K562 (cell line): ENCODE measurements at regions not wholly inside any gene's neighbourhood (a gene's known extent, or its start where the extent isn't known, plus 50 kb on each side); places are given as distances from the start of the nearest gene placed in this dataset.

Experiments
- ATAC-seq: fragments of 200-7000 bp; cut with Tn5 transposase; 3 replicates; pipeline ENCODE4 v1.9.1; 2020; ENCODE audit warnings: moderate library complexity
- BruUV-seq: library from RNA; stranded (reverse); fragments of 400-500 nt; replicated peaks from 2 replicates; lab custom pipeline; 2021; lab: Mats Ljungman, UMichigan
- CTCF ChIA-PET: fragments of 300-600 bp; formaldehyde crosslinking; extraction: SDS; loops from one replicate; lab custom pipeline; 2021; ENCODE audit warnings: low intra/inter-chr PET ratio; lab: Yijun Ruan, JAX
- POLR2A ChIA-PET: fragments of 300-600, 350-650 bp; sonication (Branson Sonifier 250); formaldehyde crosslinking; extraction: SDS; loops from one replicate; lab custom pipeline; 2021; ENCODE audit warnings: antibody characterized with exemption, inconsistent platforms; lab: Yijun Ruan, JAX
- DNase-seq, 4 experiments: peaks; one replicate each; pipeline versions ENCODE4 v3.0.0 to v3.0.0-alpha.2; 2011 to 2018; ENCODE audit warnings: low spot score in 3 of 4, mixed read lengths in 3 of 4; ENCODE audit errors: extremely low read depth in 1 of 4
- FAIRE-seq: peaks from 2 replicates; lab custom pipeline; 2011; peaks lifted over from hg19 to GRCh38; lab: Jason Lieb, UNC
- H2AFZ ChIP-seq: 2 replicates; pipeline ENCODE4 v1.6.0; 2011; ENCODE audit warnings: low read depth, low read length, control low read depth, inconsistent platforms
- H3K27ac ChIP-seq: fragments of 200-600 bp; 3 replicates; pipeline ENCODE4 v1.8.0; 2011; ENCODE audit warnings: low read depth, mild to moderate bottlenecking, control low read depth, inconsistent platforms, low read length, moderate library complexity, mixed read lengths; ENCODE audit errors: extremely low read depth
- H3K27me3 ChIP-seq, 2 experiments: fragments of 300-600 bp in 1 of 2; 2 replicates in 1 of 2; 3 replicates in 1 of 2; pipeline versions ENCODE4 v1.6.0 to v1.8.0; 2011; ENCODE audit warnings: inconsistent platforms in 2 of 2, low read length in 2 of 2, mild to moderate bottlenecking in 1 of 2, mixed read lengths in 1 of 2, moderate library complexity in 1 of 2; ENCODE audit not compliant: control insufficient read depth in 2 of 2, insufficient read depth in 2 of 2
- H3K36me3 ChIP-seq: fragments of 300-600 bp; 3 replicates; pipeline ENCODE4 v1.8.0; 2011; ENCODE audit warnings: mild to moderate bottlenecking, low read length, inconsistent platforms; ENCODE audit not compliant: control insufficient read depth, insufficient read depth
- H3K4me1 ChIP-seq, 2 experiments: fragments of 200-600 bp in 1 of 2; replicated peaks in 1 of 2; 2 replicates in 1 of 2; 3 replicates in 1 of 2; pipeline versions ENCODE4 v1.5.1 to v1.8.0; 2011; ENCODE audit warnings: inconsistent platforms in 2 of 2, low read length in 2 of 2, mild to moderate bottlenecking in 1 of 2, mixed read lengths in 1 of 2, moderate library complexity in 1 of 2; ENCODE audit not compliant: control insufficient read depth in 2 of 2, insufficient read depth in 2 of 2
- H3K4me2 ChIP-seq: 2 replicates; pipeline ENCODE4 v1.6.1; 2011; ENCODE audit warnings: low read length, control low read depth, inconsistent platforms, mixed read lengths; ENCODE audit not compliant: insufficient read depth
- H3K4me3 ChIP-seq: fragments of 200-600 bp; sonication (generic), shearing (Covaris generic); 2 replicates; pipeline ENCODE4 v1.5.1; 2016; ENCODE audit warnings: control low read depth, inconsistent platforms
- H3K79me2 ChIP-seq: fragments of 200-600 bp; 3 replicates; pipeline ENCODE4 v1.8.0; 2011; ENCODE audit warnings: low read length, inconsistent platforms; ENCODE audit not compliant: control insufficient read depth, insufficient read depth
- H3K9ac ChIP-seq, 2 experiments: 2 replicates each; pipeline versions ENCODE4 v1.6.0 to v1.6.1; 2011; ENCODE audit warnings: low read depth in 2 of 2, low read length in 2 of 2, control low read depth in 1 of 2, inconsistent platforms in 1 of 2, mild to moderate bottlenecking in 1 of 2, mixed read lengths in 1 of 2; ENCODE audit not compliant: insufficient read depth in 1 of 2
- H3K9me1 ChIP-seq: one replicate; pipeline ENCODE4 v1.6.0; 2011; ENCODE audit warnings: inconsistent platforms, mild to moderate bottlenecking, low read length, moderate library complexity; ENCODE audit not compliant: control insufficient read depth, insufficient read depth
- H3K9me3 ChIP-seq: replicated peaks from 2 replicates; pipeline ENCODE4 v1.5.1; 2011; ENCODE audit warnings: low read depth, low read length, inconsistent platforms; ENCODE audit not compliant: control insufficient read depth, insufficient read depth
- H4K20me1 ChIP-seq: replicated peaks from 2 replicates; pipeline ENCODE4 v1.6.1; 2011; ENCODE audit warnings: low read length, inconsistent platforms, mixed read lengths; ENCODE audit not compliant: control insufficient read depth, insufficient read depth
- DMBX1 ChIP-seq: fragments of 250-450 bp; sonication (Bioruptor Pico); IDR thresholded peaks from 2 replicates; pipeline ENCODE4 v1.8.0; 2022; ENCODE audit warnings: inconsistent platforms, mild to moderate bottlenecking, moderate library complexity, borderline replicate concordance
- HCFC1 ChIP-seq: IDR thresholded peaks from 2 replicates; pipeline ENCODE4 v1.6.1; 2012; ENCODE audit warnings: low read depth, low read length, improper control_type of control experiment
- NR1H2 ChIP-seq: sonication (generic); formaldehyde crosslinking; IDR thresholded peaks from 2 replicates; pipeline ENCODE4 v1.4.0; 2020; ENCODE audit warnings: mild to moderate bottlenecking, missing genetic modification reagents
- PYGO2 ChIP-seq: fragments of 450-650 bp; IDR thresholded peaks from 2 replicates; pipeline ENCODE4 v1.6.1; 2016; ENCODE audit warnings: mild to moderate bottlenecking, missing genetic modification characterization, moderate library complexity, missing compliant biosample characterization
- ZNF133 ChIP-seq: fragments of 250-450 bp; sonication (Bioruptor Pico); IDR thresholded peaks from 2 replicates; pipeline ENCODE4 v1.4.0; 2020; ENCODE audit warnings: mild to moderate bottlenecking
- ZNF507 ChIP-seq: conservative IDR thresholded peaks from 2 replicates; pipeline ENCODE4 v1.6.1; 2017; ENCODE audit warnings: missing genetic modification characterization, missing compliant biosample characterization
- ZNF584 ChIP-seq: fragments of 200-800 bp; sonication (Bioruptor generic); IDR thresholded peaks from 2 replicates; pipeline ENCODE4 v1.6.1; 2016; ENCODE audit warnings: low read depth, mild to moderate bottlenecking, missing genetic modification characterization, missing compliant biosample characterization
- ZNF707 ChIP-seq: fragments of 250-450 bp; sonication (Bioruptor Pico); conservative IDR thresholded peaks from 2 replicates; pipeline ENCODE4 v1.8.0; 2022; ENCODE audit warnings: inconsistent platforms, mild to moderate bottlenecking, moderate library complexity
- ZNF76 ChIP-seq: fragments of 250-450 bp; sonication (Bioruptor Pico); IDR thresholded peaks from 2 replicates; pipeline ENCODE4 v1.4.0; 2020; ENCODE audit warnings: mild to moderate bottlenecking, moderate library complexity, borderline replicate concordance
- WGBS: fragments of 100-300 bp; shearing (Covaris generic); methylation state at CpG from one replicate; pipeline ENCODE4 v1.1.6; 2016; ENCODE audit warnings: low coverage, mixed read lengths; ENCODE audit not compliant: insufficient coverage; ENCODE audit errors: missing lambda C conversion rate; 5-methylcytosine and 5-hydroxymethylcytosine counted together
- in situ Hi-C: fragments of 300-500 bp; cut with MboI; formaldehyde crosslinking; loops from 4 replicates; pipeline ENCODE4 v1.15.0; 2018; ENCODE audit warnings: inconsistent platforms, mixed read lengths
- intact Hi-C: fragments of 100-400 bp; cut with micrococcal nuclease; formaldehyde crosslinking; loops from 2 replicates; pipeline ENCODE4 v1.14.2; 2022

- Histone ChIP-seq H3K27ac (no peak overlapping the region), H3K4me1 (no peaks in the 10 kb centered on the region; a peak in 1 of 5 replicates), H3K9me3 (no peaks in the 10 kb centered on the region), H3K27me3 (0 out of 5 replicates have a peak, but pooled peaks cover 0 to 5% of the 10 kb centered on the region in 2 experiments), H3K36me3 (no peaks in the 10 kb centered on the region), H3K4me3 (no peak overlapping the region), H3K9ac (no peak overlapping the region), H3K4me2 (no peak overlapping the region), H4K20me1 (no peaks in the 10 kb centered on the region), H2AFZ (no peak overlapping the region), H3K79me2 (no peaks in the 10 kb centered on the region), H3K9me1 (no peaks in the 10 kb centered on the region)
- BruUV-seq, result no TSS peak
- in situ Hi-C loops (no loop called here), intact Hi-C loops (no loop called here)
- FAIRE-seq (no peak), ATAC-seq (no peak), DNase-seq (no peak)
- TF ChIP-seq HCFC1 (no peak), ZNF584 (CRISPR knock-in tag) (no peak), DMBX1 (CRISPR knock-in tag) (no peak), ZNF133 (CRISPR knock-in tag) (no peak), PYGO2 (tag) (no peak), ZNF707 (CRISPR knock-in tag) (no peak), NR1H2 (no peak), ZNF507 (tag) (no peak), ZNF76 (CRISPR knock-in tag) (no peak)
- WGBS, result 0% methylated on average over 2 of the region's 2 CpGs
- ChIA-PET CTCF (no interaction called here), POLR2A (interaction anchor here (0.7 kb wide), 1 partner anchor 217 kb away, joined by 3 read pairs; no protein-coding TSS in a partner anchor)
These were observed 578.9 kb downstream of the CETN3 start for GRCh38 chr5:89830691-89831090.
